HG03025 (cell line): ENCODE measurements at regions not wholly inside any gene's neighbourhood (a gene's known extent, or its start where the extent isn't known, plus 50 kb on each side); places are given as distances from the start of the nearest gene placed in this dataset.
A peak's percentile ranks its signal among the peaks of the same experiment; 100 is the strongest.

Source experiments
- ATAC-seq: cut with Tn5 transposase; IDR thresholded peaks from one replicate; pipeline ENCODE4 v1.9.1; 2021; ENCODE audit warnings: mild to moderate bottlenecking, moderate library complexity; ENCODE audit not compliant: unreplicated experiment, low FRiP score

DNA sequence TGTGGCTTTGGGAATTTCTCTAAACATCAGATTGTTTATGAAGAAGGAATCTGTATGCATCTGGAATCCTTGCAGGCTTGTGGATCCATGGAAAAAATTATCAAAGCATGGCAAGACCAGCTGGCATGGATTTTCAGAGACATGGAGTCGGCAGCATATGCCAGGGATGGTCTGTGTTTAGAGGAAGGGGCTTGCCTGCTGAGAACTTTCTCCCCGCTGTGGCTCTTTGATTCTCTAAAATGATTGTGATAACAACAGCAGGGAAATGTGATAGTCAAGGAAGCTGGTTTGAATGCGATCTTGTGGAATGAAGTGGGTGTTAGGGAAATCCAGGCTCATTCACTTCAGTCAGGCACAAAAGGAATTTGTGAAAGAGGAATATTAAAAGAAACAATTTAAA is 245.7 kb upstream of the THRB start:
- ATAC-seq = no peak

- ATAC-seq = no peak
Observed at GRCh38 chr3:24741506-24741905, 246.9 kb upstream of the THRB start.

- ATAC-seq = no peak
Observed at GRCh38 chr3:24748520-24748919, 253.9 kb upstream of the THRB start.

DNA sequence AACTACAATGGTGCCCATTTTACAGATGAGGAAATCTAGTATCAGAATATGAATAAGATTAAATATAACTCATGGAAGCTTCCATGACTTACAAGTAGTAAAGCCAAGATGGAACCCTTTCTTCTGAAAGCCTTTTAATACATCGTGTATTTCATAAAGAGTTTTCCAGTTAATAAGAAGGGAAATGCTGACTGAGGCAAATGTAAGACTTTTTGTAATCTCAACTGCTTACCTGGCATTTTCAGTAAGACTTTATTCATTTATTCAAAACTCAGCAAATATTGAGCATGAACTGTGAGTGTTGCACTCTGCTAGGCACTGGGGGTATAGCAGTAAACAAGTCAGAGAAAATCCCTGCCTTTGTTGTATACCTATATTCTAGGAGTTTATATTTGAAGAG is 256.4 kb upstream of the THRB start:
- no peak for ATAC-seq

DNA sequence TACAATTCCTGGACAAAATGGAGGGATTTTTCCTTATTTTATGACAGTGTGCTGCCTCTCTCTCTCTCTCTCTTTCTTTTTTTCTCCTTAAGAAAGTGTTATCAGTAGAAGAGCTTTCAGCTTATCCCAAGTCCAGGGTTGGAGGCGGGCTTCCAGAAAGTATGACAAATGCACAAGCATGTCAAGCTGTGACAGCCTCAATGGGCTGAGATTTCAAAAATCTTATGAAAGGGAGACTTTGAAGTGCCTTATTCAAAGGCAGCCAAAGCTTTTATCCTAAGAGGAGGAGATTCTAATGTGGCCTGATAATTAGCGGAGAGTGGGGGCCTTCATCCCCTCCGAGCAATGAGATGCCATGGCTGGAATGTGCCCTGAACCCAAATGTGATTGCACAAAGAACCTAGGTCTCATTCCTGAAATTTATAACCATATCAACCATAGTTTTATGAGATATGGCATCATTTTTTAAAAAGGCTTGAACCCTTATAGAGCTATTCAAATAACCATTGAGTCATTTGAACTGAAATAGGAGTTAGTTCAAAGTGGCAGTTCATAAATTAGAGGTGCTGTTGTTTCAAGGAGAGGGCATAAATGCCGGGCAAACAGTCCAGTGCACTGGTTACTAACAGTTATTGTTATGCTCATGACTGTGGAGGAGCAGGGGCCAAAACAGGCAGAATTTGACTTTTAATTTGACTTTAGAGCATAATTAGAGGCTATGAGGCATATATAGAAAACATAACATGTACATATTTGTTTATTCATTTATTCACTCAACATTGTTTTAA is 261.6 kb upstream of the THRB start:
- ATAC-seq = no peak

- no peak for ATAC-seq
Observed at GRCh38 chr3:24763393-24763792, 268.7 kb upstream of the THRB start.

GRCh38 chr3:24764236-24764915 is 269.7 kb upstream of the THRB start:
- ATAC-seq = no peak

GRCh38 chr3:24765399-24765798 is 270.7 kb upstream of the THRB start:
- no peak for ATAC-seq

- ATAC-seq = no peak
Observed at GRCh38 chr3:24769918-24770317, 275.3 kb upstream of the THRB start.

GRCh38 chr3:24773798-24774197 is 279.1 kb upstream of the THRB start:
- peak; percentile 64 for ATAC-seq

DNA sequence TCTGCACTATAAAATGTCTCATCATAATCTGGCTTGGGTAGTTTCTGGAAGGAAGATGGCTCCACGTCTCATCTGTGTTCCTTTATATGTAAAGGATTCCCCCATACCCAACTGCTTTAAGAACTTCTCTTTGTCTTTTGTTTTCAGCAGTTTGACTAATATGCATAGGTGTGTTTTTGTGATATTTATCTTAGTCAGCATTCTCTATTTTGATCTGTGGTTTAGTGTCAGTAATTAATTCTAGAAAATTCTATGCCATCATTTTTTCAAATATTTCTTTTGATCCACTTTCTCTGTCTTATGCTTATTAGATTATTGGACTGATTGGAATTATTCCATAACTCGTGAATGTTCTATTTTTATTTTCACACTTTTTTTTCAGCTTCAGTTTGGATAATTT is 286.3 kb upstream of the THRB start:
- ATAC-seq = no peak

DNA sequence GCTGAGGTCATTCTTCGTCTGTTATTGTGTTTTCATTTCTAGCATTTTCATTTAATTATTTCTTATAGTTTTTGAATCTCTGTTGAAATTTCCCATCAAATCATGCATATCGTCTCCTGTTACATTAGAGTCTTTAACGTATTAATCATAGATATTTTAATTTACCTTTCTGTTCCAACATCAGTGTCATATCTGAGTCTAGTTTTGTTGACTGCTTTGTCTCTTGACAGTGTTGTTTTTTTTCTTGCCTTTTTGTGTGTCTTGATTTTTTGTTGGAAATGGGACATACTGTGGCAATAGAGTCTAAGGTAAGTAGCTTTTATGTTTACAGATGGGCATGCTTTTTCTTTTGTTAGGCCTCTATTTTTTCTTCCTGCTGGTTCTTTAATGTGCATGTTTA is 286.8 kb upstream of the THRB start:
- no peak for ATAC-seq

- ATAC-seq = no peak
Observed at GRCh38 chr3:24793896-24794295, 299.2 kb upstream of the THRB start.

- ATAC-seq = peak; percentile 94
Observed at GRCh38 chr3:24802614-24803013, 308.0 kb upstream of the THRB start.

- ATAC-seq = no peak
Observed at GRCh38 chr3:24804095-24804494, 309.4 kb upstream of the THRB start.

- ATAC-seq = no peak
Observed at GRCh38 chr3:24810881-24811280, 316.2 kb upstream of the THRB start.

- ATAC-seq = no peak
Observed at GRCh38 chr3:24812116-24812515, 317.5 kb upstream of the THRB start.

DNA sequence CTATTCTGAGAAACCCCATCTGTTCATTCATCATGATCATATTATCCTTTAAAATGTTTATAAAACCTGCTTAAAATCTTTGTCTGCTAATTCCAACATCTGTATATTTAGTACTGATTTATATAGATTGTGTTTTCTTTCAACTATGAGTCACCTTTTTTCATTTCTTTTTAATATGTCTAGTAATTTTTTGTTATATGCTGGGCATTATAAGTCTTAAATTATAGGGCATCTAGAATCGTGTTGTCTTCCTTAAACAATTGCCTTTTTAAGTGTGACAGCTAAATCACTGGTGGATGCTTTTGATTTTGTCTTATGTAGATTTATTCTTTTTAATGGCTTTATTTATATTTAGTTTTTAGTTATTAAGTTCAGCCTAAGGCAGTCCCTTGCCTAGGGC is 323.4 kb upstream of the THRB start:
- no peak for ATAC-seq

DNA sequence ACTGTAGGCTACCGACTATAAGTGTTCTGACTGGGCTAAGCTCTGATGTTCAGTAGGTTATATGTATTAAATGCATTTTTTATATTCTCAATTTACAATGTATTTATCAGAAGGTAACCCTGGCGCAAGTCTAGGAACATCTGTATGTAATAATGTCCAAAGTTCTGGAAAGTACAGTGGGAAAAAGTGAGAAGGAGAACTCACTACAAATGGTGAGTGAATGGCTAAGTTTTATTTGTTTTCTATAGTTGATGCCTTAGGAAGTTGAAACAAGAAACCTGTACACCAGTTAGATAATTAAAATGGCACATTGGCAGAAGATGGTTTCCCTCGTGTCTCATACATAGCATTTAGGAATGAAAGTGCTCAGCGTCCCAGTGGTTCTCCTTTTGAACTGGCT is 333.4 kb upstream of the THRB start:
- no peak for ATAC-seq

DNA sequence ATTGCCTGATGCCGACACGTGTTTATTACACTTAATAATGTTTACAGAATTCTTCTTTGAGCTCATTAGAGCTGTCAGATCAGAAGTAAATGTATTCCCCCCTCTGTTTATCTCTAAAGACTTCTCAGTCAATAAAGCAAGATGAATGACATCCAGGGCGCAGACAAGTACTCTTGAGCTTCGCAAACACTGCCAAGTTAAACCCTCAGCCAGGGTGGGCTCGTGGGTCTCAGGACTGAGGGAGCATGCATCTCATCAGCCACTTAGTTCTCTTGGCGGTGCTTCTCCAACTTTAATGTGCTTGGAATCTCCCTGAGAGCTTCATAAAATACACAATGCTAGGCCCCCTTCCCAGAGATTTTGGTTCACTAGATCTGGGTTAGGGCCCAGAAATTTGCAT is 333.9 kb upstream of the THRB start:
- no peak for ATAC-seq

DNA sequence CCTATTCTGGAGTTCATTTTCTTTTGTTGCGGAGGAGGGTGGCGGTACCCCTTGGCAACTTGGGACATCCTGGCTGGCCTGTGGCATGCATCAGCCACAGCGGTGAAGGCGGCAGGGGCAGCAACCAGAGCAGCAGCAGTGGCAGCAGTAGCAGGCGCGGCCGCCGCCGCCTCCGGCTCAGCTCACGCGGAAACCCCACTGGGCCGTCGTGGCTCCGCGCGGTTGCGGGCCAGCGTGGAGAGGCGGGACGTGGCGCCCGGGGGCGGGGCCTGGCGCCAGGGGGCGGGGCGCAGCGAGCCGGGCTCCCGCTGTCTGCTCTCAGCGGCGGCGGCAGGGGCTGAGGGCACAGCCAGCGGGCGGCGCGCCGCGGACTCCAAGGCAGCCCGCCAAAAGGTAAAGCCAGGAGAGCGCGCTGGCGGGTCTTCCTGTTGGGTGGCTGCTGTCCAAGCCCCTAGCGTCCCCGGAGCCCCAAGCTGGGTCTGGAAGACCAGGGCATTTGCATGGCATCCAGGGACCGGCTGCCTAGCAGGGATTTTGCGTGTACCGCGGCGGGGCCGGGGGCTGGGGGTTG is 334.4 kb upstream of the THRB start:
- no peak for ATAC-seq
